Stimulated activated CD4-positive, alpha-beta T cell treated with anti-CD3 and anti-CD28 coated beads, Interleukin-4, amount 100 ng/mL, for 24 hours (primary cell): ENCODE measurements at regions not wholly inside any gene's neighbourhood (a gene's known extent, or its start where the extent isn't known, plus 50 kb on each side); places are given as distances from the start of the nearest gene placed in this dataset.

Experiments used
- DNase-seq: peaks from one replicate; pipeline ENCODE4 v3.0.0-alpha.2; 2020

GRCh38 chr10:4329225-4329624 is 496.8 kb upstream of the AKR1E2 start:
- DNase-seq, result no peak

- DNase-seq, result no peak
Observed at GRCh38 chr10:4326647-4327046, 499.4 kb upstream of the AKR1E2 start.

GRCh38 chr10:4319870-4320367 is 506.1 kb upstream of the AKR1E2 start:
- no peak for DNase-seq

DNA sequence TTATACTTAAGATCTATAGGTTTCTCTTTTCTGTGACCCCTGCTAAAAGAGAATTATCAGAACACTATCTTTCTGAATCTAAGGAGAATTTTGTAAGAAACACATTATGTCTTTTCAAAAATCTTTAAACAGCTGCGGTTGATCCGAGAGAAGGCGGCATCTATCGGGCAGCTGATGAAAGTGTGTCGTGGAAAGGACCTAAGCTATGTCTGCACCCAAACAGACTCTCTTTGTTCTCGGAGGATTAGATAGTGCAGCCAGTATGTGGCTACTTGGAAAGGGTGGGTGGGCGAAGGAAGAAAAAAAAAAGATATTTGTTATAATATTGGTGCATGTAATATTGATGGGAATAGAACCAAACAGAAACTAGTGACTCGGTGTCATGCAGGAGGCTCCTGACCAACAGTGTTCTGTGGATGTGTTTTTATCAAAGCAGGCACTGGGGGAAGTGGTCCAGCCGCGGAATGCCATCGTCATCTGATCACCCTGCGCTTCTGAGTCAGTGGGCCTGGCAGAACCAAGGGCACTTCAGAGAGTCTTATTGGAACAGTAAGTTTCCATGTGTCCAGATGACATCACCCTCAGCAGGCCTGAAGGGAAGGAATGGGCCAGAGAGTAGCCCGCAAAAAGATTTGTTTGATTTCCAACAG is 509.7 kb upstream of the AKR1E2 start:
- no peak for DNase-seq

GRCh38 chr10:4315551-4315950 is 510.5 kb upstream of the AKR1E2 start:
- no peak for DNase-seq

DNA sequence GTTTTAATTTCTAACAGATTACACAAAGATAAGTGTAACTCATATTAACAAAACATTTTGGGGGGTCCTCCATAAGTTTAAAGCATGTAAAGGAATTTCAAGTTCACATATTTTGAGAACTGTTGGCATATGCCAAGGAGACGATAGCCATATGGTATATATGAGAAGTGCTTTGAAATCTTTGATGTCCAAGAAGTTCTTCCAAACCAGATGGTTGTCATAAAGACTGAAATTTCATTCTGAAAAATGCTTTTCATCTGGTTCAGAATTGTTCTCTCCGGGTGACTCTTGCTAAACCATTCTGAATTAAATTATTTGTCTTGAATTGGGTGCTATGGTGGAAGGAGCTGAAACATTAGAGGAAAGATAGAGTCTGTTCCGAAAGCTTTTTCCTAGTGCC is 513.0 kb upstream of the AKR1E2 start:
- DNase-seq, result no peak

DNA sequence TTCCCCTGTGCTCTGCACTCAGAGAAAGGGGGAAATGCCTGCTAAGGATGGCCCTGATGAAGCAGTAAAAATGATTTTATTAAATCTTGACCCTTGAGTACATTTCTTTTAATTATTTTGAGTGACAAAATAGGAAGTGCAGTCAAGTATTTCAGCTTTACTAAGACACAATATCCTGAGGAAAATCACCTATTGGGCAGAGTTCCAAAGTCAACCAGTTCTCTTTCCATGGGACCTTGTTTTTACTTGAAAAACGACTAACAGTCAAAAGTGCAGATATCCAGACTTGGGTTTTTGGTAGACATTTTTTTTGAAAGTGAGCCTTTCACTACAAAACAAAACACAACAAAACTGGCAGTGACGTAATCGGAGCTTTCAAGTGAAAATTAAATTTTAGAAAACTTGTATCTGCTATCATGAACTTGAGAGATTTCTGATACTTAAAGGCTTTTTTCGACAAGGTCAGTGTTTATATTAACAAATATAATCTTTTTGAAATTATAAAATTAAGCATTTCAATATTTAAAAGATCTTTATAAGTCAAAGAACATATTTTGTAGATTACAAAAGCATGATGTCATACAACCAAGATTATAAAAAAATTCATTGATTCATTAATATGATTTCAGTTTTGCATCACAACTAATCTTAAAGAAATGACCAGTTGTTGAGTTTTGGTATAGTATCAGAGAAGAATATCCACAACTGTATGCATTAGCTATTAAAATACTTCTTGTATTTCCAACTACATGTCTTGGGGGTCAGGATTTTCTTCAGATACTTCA is 513.8 kb upstream of the AKR1E2 start:
- no peak for DNase-seq

- DNase-seq, result no peak
Observed at GRCh38 chr10:4310172-4310571, 515.8 kb upstream of the AKR1E2 start.

- DNase-seq, result no peak
Observed at GRCh38 chr10:4307910-4308309, 518.1 kb upstream of the AKR1E2 start.

DNA sequence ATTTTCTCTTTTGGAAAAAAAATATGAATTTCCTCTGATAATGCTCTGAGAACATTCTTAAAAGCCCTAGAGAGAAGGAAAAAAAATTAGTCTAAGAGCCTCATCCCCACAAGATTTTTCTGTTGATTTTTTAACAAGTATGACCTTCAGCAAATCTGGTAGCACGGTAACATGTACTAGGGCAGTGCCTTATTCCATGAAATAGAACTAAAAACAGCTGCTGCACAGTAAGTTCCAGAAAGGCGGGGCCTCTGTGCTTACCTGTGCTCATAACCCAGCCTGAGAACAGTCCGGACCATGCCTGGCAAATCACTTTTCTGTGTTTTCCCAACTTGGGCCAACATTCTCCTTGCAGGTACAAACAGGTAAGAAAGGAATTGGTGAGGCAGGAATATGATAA is 519.1 kb upstream of the AKR1E2 start:
- DNase-seq, result no peak

GRCh38 chr10:4303045-4303444 is 518.0 kb upstream of the KLF6 start:
- DNase-seq, result no peak

GRCh38 chr10:4301291-4302045 is 516.5 kb upstream of the KLF6 start:
- DNase-seq, result no peak

- no peak for DNase-seq
Observed at GRCh38 chr10:4296161-4296560, 511.2 kb upstream of the KLF6 start.

- no peak for DNase-seq
Observed at GRCh38 chr10:4294996-4295792, 510.2 kb upstream of the KLF6 start.

DNA sequence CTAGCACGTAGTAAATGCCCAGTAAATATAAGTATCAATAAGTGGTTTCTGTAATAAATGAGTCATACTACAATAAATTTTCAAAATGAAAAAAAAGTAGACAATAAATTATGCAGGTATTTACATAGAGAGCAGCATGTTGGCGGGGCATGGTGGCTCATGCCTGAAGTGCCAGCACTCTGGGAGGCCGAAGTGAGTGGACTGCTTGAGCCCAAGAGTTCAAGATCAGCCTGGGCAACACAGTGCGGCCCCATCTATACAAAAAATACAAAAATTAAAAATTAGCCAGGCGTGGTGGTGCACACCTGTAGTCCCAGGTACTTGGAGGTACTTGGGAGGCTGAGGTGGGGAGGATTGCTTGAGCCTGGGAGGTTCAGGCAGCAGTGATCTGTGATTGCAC is 509.3 kb upstream of the KLF6 start:
- DNase-seq, result no peak

GRCh38 chr10:4291990-4292389 is 507.0 kb upstream of the KLF6 start:
- no peak for DNase-seq

DNA sequence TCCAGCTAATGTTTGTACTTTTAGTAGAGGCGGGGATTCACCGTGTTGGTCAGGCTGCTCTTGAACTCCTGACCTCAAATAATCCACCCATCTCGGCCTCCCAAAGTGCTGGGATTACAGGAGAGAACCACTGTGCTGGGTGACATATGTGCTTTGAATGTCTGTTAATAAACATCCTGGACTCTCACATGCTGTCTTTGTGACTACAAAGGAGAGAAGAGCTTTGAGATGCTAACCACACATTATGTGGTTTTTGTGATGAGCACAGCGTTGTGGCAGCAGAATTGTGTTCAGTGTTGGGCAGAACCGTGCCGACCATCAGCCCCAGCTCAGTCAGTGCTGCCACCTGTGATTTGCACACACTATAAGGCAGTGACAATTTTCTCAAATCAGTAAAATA is 500.1 kb upstream of the KLF6 start:
- no peak for DNase-seq

DNA sequence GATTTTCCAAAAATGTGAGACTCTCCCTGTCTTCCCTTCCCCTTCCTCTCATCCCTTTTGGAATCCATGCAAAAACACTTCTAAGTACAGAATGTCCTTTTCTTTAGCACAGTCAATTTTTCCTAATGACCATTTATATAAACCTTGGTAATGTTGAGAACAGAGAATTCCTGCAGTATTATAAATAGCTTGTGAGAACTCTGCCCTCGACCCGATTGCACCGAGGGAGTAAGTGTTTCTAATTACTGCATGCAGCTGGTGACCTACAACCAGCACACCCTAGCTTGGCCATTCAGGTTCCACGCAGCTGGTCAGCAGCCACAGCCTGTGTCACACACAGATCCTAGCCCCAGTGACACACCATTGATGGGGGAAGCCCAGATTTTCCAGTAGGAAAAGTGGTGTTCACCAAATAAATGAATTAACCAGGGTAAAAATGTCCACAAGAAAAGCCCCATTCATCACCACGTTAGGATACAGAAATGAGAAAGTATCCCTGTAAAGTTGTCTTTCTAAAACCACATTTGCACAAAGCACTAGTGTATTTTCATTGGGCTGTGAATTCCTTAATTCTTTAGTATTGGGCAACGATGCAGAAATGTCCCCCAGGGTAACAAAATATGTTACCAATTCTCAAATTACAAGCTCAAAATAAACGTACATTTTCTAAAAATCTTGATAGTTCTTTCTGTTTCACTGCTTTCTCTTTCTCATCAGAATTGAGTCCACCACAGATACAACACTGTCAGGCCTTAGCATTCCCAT is 499.0 kb upstream of the KLF6 start:
- DNase-seq, result no peak

DNA sequence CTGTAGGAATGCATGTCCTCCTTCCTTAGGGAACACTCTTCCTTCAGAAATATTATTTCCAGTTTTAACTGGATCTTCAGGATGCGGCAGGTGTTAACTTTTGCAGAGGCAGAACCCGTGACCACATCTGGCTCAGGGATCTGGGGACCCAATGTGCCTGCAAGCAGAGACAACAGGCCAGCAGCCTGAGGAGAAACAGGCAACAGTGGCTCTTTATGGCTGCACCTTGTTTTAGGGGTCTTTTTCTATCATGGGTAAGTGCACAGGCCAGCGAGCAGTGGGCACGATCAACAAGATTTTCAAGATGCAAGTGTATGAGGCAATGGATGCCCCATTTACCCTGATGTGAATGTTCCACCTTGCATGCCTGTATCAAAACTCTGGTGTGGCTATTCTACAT is 497.5 kb upstream of the KLF6 start:
- DNase-seq, result no peak

DNA sequence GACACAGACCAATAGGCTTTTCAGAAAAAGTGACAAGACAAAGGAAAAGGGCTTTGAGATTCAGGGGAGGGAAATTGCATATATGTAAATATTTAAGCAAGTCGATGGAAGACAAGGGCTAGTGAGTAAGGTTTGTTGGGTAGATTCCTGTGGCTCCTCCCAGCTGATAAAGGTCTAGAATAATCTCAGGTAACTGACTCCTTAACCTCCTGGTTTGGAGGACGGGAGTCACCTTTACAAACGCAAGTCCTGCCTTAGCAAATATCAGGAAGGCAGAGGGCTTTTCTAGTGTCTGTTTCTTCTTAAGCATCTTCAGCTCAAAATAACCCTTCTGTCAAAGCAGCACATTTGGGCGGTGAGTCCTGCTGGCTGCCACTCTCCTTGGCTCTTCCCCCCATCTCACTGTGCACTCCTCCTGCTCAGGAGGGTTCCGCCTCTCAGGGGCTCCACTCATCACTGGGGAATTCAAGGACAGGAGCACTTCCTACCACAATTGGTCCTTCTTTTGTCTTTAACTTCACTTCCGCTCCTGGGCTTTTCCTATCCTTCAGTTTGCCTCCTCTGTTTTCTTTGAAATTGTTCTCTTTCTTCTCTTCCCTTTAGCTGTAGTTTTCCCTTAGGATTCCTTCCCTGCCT is 496.3 kb upstream of the KLF6 start:
- DNase-seq, result no peak

- DNase-seq, result no peak
Observed at GRCh38 chr10:4280461-4281189, 495.6 kb upstream of the KLF6 start.
